HG02981 (cell line): ENCODE measurements at regions not wholly inside any gene's neighbourhood (a gene's known extent, or its start where the extent isn't known, plus 50 kb on each side); places are given as distances from the start of the nearest gene placed in this dataset.

ENCODE experiments used
- ATAC-seq: cut with Tn5 transposase; IDR thresholded peaks from one replicate; pipeline ENCODE4 v1.9.1; 2021; ENCODE audit warnings: mild to moderate bottlenecking, moderate library complexity; ENCODE audit not compliant: unreplicated experiment

DNA sequence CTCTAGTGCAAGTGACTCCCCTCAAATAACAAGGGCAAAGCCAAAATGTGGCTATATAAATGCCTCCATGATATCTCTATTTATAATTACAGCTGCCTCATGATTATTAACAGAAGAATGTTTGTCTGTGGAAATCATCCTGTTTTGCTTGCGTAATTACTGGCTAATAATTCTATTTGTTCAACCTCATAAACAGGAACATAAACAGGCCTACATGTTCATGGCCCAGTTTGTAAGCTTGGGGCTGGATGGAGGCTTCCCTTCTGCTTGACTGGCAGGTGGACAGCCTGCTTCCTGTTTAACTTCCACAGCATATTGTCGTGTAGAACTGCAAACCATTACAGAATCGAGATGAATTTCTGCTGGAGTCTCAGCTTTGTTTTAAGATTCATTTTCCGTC, 766.0 kb upstream of the MAP3K7 start:
- ATAC-seq, result no peak

DNA sequence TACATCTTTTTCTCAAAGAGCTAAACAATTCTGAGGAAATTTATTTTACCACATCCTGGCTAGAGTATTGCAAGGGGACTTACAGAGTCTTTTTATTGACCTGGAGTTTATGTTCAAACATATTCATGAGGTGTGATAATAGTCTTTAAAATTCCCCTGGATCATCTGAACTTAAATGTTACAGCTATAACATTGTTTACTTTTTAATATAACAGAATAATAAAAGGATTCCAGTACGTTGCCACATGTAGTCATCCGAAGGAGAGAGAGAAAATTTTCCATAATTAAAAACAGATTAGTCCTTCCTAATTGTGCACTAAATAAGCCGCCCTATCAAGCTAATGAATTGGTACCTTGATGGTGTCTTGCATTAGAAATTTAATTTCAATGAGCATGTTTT, 765.4 kb upstream of the MAP3K7 start:
- ATAC-seq, result no peak

DNA sequence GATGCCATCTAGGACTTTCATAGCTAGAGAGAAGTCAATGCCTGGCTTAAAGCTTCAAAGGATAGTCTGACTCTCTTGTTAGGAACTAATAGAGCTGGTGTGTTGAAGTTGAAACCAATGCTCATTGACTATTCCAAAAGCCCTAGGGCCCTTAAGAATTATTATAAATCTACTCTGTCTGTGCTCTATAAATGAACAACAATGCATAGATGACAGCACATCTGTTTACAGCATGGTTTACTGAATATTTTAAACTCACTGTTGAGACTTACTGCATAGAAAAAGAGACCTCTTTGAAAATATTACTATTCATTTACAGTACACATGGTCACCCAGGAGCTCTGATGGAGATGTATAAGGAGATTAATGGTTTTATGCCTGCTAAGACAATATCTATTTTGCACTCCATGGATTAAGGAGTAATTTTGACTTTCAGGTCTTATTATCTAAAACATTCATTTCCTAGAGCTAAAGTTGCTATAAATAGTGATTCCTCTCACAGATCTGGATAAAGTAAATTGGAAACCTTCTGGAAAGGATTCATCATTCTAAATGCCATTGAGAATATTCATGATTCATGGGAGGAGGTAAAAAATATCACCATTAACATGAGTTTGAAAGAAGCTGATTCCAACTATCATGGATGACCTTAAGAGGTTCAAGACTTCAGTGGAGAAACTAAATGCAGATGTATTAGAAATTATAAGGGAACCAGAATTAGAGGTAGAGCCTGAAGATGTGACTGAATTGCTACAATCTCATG, 763.5 kb upstream of the MAP3K7 start:
- no peak for ATAC-seq

DNA sequence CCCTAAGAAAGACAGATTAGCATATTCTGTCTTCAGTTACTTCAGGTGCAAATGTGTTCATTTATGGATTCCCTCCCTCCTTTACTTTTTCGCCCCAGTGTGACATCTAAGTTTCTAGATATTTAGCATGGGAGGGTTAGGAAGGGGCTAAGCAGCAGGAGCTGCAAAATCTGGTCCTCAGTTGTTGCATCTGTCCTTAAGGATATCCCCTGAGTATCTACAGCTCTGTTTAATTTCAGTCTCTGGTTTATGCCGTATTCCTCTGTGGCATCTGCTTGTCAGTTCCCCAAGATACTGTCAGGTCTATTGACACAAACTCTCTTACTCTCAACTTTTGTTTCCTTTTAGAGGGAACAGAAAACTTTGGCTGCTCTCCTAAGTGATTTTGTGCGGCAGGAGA, 754.6 kb upstream of the MAP3K7 start:
- no peak for ATAC-seq

DNA sequence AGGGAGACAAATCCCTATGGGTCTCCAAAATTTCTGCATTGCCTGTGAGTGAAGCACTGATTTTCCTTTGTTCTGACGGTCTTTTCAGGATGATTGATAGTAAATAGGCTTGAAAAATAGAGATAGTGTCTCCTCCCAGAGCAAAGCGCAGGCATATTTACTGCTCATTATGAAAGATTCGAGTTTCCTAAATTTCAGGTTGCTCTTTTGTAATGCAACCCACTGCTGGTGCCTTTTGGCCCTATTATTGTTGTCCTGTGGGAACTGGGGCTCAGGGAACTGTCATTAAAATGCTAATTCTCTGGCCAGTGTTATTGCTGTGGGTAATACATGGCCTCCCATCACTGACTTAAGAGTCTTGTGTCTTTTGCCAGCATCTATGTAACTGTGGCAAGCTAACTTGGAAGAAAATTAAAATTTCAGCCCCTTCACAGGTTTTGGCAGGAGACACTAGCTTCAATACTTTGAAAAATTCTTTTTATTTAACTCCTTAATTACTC, 754.1 kb upstream of the MAP3K7 start:
- ATAC-seq, result no peak

DNA sequence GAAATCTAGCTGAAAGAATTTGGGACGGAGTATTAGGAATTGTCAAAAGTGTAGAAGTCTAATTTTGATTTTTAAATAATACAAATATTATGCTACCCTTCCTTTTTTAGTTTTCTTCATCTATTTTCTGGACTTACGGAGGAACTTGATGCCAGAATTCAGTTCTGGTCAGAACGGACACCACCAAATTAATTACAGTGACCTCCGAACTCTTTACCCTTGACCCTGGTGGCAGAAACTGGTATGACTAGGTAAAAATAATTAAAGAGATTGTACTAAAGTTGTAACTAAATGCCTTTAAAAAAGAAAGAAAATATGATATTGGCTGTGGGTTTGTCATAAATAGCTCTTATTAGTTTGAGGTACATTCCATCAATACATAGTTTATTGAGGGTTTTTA, 751.1 kb upstream of the MAP3K7 start:
- no peak for ATAC-seq

DNA sequence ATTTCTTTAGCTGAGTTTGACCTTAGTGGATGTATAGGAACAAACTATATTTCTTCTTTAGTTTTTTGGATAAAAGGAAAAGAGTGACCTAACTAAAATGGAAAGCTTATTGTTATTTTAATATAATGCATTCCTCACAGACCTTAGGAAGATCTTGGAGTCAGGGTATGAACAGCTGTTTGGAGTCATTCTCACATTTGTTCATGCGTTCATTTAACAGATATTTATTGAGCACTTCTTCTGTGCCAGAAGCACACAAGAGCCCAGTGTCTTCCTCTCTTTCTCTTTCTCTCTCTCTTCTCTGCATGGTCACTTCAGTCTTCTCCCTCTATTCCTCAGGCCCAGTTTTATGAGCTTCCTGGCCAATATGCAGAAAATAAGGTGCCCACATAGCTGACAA, 744.0 kb upstream of the MAP3K7 start:
- ATAC-seq, result no peak

DNA sequence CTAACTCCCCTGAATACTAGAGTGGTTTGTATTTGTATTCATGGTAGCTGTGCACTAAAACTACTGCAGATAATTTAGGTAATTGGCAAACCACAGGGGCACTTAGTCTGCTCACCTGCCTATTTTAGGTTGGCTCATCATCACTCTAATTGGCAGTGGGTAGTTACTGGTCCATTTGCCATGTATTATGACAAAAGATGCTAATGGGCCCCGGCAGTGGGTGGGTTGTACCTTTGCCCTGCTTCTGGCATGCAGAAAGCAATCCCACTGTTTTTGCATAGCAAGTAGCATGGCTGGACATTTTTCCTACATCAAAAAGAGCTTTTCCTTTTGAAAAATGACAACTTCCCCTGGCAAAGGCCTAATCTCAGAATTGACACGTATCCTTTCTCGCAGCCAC, 741.4 kb upstream of the MAP3K7 start:
- no peak for ATAC-seq

DNA sequence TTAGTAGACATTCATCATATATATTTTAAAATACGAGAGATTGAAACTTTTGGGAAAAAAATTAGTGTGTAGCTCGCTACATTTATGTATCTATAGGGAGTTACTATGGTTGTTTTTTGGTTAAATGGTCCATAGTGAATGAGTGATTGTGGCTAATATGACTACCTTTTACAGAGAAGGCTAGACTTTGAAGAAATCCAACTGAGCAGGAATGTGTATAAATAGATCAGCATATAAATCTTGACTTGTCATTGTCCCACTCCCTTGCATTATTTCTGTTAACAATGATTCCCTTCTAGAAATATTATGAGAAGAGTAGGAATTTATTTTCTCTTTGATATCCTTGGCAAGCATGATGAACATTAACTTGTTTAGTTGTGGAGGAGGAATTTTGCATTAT, 737.8 kb upstream of the MAP3K7 start:
- ATAC-seq, result no peak

DNA sequence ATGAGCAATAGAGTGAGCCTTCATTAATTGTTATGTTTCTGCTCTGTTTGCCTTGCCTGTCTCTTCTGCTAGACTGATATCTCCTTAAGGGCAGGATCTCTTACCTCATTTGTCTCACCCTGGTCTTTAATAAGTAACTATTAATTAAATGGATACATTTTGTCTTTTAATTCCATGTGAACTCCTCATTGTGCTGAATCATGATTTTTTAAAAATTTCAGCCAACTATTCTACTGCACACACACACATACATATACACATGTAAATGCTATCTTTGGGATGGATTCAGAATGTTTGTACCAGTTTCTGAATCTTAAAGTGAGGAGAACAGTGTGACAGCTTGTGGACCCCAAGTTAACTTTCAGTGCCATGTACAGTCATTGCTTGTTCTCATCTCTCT, 731.1 kb upstream of the MAP3K7 start:
- ATAC-seq, result no peak

DNA sequence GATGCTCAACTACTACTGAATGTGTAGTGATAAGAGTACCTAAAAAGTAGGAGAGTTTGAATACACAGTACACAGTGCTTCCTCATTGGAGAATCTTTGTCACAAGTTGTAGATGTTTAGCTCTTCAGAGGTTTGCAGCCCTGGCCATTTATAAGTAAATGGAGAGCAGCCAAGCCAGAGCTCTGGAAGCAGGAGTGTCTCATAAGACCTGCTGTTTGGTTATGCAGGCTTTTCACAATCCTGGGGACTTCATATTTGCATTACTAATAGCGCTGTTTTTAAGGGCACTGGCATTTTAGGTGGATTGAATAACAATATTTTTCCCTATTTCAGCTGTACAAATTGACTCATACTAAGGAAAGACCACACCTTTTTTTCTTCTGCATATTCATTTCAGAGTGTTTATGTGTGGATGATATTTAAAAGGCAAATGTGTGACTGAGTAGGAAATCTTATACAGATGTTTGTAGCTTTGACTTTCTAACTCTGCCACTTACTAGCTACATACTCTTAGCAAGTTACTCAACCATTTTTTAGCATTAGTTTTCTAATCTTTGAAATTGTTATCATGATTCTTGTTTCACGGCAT, 730.5 kb upstream of the MAP3K7 start:
- no peak for ATAC-seq

DNA sequence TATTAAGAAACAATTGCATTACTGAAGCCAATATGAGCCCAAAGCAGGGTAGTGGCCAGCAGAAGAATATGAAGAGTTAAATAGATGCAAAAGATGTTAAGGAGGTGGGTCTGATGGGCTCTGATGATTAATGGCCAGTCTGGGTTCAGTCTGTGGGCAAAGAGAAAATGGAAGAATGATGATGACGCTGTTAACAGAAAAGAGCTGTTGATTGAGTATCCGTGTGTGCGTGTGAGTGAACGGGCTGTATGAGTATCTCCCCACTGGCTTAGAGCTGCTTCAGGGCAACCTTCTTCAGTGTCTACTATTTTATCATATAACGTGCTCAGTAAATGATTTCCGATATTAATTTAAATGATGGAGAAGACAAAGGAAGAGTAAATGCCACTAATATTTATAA, 723.3 kb upstream of the MAP3K7 start:
- no peak for ATAC-seq

DNA sequence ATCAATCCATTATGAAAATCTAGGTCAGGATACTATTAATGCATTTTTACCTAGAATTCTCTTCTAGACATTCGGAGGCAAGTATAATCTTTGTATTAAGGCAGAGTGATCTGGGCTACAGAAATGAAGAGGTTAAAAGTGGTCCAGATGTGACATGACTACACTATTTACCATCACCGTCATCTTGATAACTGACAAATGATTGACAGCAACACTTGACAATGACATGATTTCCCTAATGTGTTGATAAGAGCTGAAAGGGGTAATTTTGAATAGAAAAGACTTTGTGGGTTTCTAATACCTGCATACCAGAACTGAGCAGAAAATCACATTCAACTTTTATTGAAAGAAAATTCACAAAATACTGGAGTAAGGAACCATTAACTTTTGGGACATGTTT, 718.9 kb upstream of the MAP3K7 start:
- ATAC-seq, result no peak

DNA sequence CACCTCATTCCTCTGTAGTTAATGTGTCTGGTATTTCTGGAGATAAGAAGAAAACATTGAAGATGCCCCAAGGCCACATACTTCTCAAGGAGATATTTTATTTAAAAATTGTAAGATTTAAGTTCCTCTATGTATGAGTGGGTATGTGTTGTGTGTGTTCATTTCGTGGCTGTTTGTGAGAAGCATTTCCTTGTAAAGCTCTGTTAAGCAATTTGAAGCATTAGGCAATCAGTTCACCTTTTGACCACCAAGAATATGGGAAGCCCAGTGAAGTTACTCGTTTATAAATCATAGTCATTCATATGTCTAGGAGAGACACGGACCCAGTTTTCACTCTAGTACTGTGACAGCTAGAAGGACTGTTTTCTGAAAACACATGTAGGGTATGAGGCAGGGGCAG, 717.6 kb upstream of the MAP3K7 start:
- ATAC-seq, result no peak

DNA sequence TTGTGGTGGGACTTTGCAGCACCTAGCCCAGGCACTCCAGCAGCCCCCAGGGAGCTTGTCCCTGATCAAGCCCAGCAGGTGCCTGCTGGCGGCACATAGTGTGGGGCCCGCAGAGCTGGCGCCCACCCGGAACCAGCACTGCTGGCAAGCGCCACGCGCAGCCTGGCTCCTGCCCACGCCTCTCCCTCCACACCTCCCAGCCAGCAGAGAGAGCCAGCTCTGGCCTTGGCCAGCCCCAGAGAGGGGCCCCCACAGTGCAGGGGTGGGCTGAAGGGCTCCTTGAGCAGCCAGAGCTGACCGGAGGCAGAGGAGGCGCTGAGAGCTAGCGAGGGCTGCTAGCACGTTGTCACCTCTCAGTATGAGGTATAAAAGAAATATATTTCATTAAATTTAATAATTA, 716.5 kb upstream of the MAP3K7 start:
- ATAC-seq, result no peak

DNA sequence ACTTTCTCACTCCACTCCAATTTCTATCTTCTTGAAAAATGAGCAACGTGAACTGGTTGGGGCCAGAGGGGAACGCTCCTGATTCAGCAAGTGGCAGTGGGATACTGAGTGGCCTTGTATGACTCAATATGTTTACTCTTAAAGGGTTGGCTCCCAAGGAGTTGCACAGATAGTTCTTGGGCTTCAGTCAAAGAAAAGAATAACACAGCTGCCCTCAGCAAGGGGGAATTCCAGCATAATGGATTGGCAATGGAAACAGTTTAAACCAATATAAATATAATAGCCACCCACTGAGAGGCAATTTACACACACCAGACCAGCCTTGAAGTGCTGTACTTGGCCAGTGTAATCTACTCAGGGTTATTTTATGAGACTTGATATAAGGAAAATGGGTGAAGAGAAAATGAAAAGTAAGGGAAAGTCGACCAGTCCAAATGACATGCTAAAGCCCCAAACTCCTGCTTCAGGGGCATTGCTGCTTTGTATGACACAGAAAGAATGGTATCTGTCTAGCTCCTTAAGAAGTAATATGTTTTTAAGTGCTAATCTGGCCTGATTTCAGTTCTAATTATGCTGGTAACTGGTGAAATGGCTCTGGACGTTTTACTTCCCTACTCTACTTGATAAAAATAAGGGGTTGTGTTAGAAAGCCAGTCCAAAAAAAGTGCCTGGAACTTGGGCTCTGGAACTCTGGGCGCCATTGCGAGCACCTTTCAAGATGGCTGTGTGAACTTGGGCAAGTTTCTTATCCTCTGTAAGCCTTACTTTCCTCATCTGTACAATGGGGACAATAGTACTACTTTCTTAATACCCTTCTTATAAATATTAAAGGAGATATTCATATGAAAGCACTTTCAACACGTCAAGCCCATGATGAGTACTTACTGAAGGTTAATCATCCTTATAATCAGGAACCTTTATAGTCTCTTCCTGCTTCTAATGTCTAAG, 712.9 kb upstream of the MAP3K7 start:
- ATAC-seq, result no peak

DNA sequence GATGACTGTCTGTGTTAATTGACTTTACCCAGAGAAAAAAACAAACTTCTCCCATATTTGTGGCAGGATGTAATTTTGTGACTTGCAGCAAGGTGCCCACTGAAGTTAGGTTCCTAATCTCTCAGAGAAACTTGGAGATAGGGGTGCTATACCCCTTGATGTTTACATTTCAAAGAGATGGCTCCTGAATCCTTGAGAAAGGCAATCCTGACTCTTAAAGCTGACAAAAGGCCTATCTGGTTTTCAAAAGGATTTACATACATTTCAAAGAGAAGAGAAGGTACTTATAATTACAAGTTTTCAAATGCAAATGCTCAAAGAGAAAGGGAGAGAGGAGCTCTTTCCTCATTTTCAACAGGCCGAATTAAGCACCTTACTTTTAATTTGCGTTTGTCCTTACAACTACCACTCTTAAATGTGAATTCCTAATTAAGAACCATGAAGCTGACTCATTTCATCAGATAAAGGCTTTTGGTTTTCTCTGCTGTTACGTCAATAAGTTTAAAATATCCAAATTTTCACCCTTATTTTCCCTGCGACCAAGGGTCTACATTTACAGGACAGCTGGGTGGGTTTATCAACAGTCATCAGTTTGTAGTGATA, 711.8 kb upstream of the MAP3K7 start:
- no peak for ATAC-seq

DNA sequence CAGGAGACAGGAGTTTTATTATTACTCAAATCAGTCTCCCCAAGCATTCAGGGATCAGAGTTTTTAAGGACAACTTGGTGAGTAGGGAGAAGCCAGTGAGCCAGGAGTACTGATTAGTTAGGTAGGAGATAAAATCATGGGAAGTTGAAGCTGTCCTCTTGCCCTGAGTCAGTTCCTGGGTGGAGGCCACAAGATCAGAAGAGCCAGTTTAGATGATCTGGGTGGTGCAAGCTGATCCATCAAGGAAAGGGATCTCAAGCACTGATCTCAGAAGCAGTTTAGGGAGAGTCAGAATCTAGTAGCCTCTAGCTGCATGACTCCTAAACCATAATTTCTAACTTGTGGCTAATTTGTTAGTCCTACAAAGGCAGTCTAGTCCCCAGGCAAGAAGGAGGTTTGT, 706.5 kb upstream of the MAP3K7 start:
- ATAC-seq, result no peak

DNA sequence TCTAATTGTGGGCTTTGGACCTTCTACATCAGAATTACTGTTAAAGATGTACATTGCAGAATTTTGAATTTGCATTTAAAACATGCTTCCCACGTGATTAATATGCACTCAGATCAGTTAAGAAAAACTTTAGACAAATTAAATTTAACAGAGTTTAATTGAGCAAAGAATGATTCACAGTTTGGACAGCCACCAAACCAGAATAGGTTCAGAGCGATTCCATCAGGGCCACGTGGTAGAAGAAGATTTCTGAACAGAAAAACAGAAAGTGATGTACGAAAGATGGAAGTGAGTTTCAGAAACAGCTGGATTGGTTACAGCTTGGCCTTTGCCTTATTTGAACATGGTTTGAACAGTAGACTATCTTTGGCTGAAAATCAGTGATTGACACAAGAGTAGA, 704.2 kb upstream of the MAP3K7 start:
- no peak for ATAC-seq

DNA sequence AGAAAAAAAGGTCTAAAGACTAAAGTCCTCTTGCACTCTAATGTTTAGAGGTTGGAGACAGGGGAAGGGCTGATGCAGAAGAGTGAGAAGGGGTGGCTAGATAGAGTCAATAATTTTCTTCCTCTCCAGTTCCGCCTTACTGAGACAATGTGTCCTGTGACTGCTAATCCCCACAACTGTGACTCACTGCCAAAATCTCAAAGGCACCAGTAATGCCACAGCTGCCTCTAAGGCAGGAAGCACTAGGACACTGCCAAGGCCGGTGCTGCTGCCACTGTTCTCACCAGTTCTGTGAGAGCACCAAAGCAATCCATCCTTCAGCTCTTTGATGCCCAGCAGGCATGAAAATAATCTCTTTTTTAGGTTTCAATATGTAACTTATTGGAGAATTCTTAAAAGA, 701.9 kb upstream of the MAP3K7 start:
- ATAC-seq, result no peak

DNA sequence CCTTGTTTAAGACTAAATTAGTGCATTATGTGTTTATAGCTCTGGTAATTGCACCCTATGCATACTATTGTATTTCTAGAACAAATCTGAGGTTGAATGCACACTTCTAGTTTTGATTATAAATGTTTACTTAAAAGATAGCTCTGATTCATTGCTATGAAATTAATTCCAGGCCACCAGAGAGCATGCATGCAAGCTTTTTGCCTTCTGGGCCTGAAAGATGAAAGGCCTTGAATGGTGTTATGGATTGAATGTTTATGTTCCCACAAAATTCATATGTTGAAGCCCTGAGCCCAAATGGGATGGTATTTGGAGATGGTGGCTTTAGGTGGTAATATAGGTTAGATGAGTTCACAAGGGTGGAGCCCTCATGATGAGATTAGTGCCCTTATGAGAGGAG, 695.0 kb upstream of the MAP3K7 start:
- no peak for ATAC-seq
